GM19043 (cell line): ENCODE measurements at regions not wholly inside any gene's neighbourhood (a gene's known extent, or its start where the extent isn't known, plus 50 kb on each side); places are given as distances from the start of the nearest gene placed in this dataset.

Experiments used
- ATAC-seq: cut with Tn5 transposase; IDR thresholded peaks from one replicate; pipeline ENCODE4 v1.9.1; 2021; ENCODE audit warnings: low read depth; ENCODE audit not compliant: unreplicated experiment

GRCh38 chr3:177426106-177426877, 229.0 kb upstream of the TBL1XR1 start:
- no peak for ATAC-seq

DNA sequence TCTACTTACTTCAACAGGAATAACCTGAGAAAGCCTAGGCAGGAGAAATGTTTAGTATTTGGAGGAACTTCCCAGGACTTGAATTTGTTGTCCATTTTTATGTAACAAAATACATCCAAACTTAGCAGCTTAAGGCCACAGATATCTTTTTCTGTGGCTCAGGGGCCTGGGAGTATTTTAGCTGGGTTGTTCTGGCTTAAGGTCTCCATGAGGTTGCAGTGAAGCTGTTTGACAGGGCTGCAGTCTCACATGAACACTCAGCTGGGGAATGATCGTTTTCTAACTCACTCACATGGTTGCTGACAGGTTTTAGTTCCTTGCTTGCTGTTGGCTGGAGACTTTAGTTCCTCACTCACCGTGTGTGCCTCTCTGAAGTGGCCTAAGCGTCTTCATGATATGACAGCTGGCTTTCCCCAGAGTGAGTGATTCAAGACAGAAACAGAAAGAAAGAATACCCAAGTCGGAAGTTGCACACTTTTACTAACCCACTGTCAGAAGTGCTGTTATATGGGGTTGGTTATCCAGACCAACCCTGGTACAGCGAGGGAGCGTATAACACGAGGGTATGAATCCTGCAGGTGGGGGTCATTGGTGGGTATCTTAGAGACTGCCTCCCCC, 229.7 kb upstream of the TBL1XR1 start:
- peak; percentile 99 for ATAC-seq

- peak; percentile 3 for ATAC-seq
Measured at GRCh38 chr3:177427540-177427939, 230.3 kb upstream of the TBL1XR1 start.

DNA sequence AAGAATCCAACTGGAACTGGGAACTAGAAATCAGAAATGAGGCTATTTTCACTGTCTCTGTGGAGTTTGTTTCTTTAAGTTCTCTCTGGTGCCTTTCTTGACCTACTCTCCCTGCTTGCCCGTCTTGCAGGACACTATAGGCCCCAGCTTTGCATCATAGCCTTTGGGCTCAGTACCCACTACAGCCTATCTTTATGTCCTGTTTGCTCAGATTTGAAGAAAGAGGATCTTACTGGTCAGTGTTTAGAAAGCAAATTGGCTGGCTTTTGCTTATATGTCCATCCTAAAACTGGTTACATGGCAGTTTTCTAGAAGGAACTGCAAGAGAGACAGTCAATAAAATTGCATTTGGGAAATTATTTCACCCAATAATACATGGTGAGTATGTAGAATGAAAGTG, 231.8 kb upstream of the TBL1XR1 start:
- no peak for ATAC-seq

- no peak for ATAC-seq
Measured at GRCh38 chr3:177429771-177430170, 232.5 kb upstream of the TBL1XR1 start.

DNA sequence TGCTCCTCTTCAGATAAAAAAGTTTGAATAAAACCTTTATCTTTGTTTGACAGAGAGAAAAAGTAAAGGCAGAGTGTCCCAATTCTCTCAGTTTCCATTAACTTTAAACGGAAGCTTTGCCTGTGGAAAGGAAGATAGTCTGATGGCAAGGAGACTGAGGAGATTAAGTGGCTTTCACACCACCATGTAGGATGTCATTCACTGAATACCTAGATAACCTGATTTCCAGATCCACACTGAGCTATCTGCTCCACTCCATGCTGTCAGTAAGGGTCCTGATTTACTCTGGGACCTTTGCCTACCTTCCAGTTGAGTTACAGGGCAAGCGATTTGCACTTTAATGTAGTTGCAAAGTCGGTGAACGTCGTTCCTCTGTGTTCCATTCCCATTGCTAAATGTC, 233.4 kb upstream of the TBL1XR1 start:
- no peak for ATAC-seq

DNA sequence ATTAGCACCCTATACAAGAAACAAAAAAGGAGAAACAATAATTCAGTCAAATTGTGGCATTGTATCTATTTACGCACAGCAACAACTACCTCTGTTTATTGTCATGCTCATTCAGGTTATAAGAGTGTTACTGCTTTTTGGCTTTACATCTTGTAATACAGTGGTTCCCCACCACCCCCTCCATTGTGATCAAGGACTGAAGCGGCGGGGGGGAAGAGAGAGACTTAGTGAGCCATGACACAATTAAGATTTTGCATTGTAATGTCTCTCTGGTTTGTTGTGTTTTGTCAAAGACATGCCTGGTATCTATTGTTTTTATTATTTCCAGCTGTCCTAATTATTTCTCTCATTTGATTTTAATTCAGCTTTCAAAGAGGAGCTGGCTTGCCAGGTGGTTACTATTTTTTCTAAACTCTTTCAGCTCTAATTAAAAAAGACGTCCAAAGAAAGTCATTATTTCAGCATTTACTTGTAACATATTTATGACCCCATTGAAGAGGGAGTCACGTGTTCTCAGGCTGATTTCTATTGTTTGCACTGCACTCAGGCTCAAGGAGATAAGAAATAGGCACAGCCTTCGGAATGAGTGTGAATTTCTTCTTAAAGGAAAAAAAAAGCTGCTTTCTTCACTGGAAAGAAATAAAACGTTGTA, 234.4 kb upstream of the TBL1XR1 start:
- ATAC-seq: no peak

GRCh38 chr3:177435301-177435700, 238.0 kb upstream of the TBL1XR1 start:
- ATAC-seq: no peak

DNA sequence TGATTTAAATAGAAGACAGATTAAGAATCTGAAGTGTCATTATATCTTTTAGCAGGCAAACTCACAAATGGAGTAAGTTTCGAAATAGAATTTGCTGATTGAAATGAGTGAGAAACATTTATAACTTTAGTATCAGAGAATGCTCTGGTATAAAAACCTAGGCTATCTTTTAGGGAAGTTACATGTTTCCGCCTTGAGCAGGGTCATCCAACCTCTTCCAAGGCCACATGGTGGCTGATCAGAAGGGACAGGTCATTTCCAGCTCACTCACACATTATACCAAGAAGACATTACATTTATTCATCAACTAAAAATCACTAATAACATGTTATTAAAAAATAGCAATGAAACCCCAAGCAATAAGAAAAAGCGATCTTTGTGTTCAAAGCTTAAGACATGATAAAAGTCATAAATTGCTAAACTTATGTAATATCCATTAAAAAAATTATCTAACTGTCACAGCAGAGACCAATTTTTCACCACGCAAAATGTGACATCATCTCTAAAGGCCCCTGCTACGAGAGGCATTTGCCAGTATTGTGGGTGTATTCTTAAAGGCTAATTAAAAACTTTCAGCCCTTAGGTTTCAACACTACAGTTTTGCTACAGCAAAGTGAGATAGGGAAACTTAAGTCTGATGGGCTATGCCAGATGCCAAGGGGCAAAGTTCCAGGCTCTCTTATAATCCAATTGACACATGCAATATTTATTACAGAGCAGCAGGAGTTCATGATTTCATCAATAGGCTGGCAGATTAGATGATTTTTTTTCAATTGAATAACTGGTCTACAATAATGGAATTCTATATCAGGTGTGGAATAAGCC, 240.4 kb upstream of the TBL1XR1 start:
- ATAC-seq: no peak

DNA sequence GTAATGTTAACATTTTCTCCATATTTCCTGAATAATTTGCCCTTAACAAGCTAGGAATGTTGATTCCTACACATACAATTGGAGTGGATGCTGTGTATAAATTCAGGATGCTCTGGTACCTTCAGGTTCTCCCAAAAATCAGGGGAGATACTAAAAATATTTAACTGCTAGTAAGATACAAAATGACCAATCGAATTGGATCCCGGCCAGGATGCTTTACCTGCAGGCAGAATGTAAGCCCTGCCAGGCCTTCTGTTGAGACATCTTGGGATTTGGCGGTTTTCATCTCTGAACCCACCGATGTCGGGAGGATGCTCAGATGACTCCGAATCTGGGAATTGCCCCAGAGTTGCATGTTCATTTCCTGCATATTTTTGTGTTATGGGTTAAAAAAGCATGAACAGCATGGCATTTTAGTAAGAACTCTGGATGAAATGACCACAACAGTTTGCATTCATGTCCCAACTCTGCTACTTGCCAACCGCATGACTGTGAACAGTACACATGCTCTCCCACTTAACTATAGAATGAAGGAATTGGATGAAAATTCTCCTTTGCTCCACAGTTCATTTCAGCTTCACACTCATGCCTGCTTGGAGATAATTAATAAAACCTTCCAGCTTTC, 241.4 kb upstream of the TBL1XR1 start:
- no peak for ATAC-seq

DNA sequence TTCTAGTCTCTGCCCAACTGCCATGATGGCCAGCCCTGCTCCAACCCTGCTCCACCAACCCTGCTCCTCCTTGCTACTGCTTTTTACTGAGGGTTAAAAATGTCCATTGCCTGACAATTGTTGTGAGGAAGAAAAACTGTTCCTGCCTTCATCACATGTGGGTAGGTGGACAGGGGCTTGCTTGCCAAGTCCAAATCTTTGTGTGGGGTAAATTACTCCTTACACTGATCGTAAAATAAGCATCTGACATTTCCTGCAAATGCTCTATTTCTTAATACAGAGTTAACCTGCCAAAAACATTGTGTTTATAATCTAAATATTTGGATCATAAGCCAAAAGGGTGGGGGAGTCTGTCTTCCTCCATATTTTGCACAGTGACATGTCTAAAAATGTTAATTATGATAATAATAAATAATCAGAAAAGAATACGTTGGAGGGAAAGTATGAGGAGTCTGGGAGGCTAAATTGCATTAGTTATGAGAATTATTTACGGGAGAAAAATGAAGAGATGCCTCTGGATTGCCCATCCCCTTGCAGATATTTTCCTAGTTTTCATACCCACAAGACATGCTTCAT, 242.5 kb upstream of the TBL1XR1 start:
- ATAC-seq: no peak

DNA sequence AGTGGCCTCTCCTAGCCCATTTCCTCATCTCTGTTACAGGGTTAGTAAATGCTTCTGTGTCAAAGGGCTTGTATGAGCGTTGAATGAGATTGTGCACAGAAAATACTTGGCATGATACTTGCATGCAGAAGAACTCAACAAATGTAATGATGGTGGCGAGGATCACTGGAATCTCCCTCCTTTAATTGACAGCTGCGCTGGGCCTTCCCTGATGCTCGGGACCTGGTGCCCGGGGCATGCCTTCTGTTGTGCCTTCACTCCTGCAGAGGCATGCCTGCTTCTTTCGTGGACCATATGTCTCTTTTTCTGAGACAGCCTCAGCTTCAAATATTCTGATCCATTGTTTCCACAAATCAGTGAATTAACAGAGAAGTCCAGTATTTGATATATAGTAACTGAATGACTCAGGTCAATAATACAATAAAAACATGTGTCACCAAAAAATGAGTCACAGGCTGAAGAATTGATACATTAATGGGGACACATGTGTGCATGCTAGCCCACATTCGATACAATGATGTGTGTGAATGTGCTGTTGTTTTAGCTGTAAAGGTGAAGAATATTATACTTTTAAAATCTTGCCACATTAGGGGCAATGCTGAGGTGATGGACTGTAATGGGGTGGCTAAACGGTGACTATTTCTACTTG, 243.3 kb upstream of the TBL1XR1 start:
- no peak for ATAC-seq

DNA sequence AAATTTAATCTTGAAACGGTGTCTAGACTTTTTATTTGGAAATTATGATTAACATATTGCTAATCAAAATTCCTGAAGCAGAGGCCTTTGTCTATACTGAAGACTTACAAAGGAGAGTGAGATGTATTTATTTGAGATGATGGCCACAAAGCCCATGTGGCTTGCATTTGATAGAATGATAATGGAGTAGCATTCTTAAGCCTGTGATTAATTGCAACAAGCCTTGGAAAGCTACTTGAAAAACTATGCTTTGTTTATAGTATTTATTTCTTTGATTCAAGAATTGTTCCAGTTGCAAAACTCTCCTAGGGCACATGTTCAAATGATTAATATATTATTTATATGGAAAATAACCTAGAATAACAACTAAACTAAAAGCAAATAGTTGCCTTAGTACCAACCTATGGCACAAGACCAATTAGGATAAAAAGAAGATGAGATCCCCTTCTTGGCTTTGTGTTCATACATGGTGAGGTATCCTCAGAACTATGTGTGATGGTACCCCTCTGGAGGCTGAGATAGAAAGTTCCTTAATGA, 244.1 kb upstream of the TBL1XR1 start:
- ATAC-seq: no peak

DNA sequence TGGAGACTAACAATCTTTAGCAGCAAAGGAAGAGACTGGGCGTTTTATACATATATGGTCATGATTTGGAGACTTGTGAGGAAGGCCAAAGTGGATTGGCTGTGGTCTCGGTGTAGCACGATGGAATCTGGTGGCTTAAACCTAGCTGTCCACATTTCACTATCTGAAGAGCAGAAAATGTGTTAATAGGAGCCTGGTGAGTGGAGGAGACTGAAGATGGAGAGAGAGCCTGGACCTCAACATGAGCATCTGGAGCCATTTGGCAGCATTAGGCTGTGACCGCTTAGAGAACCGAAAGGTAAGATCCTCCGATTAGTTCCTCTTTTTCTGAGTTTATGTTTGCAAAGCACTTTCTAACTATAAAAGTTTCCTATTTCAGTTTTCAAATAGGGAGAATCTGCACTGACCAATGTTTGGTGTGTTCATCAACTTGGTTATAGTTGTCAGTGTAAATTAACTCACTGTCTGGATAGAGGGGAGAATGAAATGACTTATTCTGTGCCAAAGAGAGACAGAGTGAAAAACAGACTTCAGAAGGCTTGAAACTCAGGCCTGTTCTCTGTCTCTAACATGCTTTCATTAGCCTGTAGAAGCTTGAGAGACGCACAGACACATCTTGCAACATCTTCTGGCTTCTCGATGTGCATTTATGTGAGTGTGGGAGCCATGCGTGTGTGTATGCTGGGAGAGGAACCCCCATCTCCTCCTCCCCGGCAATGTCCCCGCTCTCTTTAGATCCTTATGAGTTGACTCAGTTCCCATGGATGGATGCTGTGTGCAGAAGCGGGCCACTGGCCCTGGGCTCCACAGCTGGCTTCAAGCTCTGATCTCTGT, 244.7 kb upstream of the TBL1XR1 start:
- peak; percentile 96 for ATAC-seq

- ATAC-seq: no peak
Measured at GRCh38 chr3:177443469-177443868, 246.2 kb upstream of the TBL1XR1 start.

DNA sequence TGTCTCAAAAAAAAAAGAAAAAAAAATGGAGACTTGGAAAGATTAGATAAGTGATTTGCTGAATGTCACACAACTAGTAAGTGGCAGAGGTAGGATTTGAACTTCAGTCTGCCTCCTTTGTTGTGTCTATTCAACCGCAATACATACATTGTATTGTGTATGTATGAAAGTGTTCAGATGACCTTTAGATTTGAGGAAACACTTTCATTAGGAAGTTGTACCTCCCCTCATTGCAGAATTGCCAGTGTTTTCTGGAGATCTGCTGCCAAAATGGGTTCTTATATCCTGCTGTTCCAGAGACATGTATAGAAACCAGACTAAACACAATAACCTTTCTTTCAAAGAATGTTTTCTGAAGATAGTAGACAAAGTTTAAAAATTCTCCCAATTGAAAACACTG, 247.4 kb upstream of the TBL1XR1 start:
- ATAC-seq: no peak

DNA sequence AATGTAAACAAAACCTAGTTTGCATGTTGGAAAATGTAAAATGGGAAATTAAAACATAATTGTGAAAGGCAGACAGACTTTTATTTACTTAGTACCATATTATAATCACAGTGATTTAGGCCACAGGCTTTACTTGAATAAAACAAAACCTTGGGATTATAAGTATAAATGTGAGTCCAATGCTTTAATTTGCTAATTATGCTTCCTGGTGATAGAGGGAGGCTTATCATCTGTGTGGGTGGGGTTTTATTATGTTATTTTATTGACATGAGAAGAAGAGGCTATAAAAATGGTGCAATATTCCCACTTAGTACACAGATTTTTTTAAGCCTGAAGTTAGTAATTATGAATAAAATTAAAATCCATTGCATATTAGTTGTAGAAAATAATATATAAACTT, 248.3 kb upstream of the TBL1XR1 start:
- ATAC-seq: no peak

GRCh38 chr3:177446165-177446601, 248.9 kb upstream of the TBL1XR1 start:
- no peak for ATAC-seq

DNA sequence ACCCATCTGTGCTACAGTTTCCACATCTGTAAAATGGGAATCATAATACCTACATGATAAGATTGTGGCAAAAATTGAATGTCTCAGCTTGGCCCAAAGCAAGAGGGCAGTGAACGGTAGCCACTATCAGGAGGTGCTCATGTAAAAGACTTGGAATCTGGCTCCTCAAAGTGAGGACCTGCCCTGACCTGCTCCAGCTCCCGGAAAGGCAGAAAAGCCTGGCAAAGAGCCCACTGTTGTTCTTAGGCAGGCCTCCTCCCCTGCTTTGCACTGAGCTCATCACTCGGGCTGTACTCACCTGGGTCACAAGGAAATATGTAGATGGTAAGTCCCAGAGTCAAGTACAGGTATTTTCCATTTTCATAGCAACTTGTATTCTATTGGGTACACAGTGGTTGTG, 250.7 kb upstream of the TBL1XR1 start:
- ATAC-seq: no peak
